Mammary epithelial cell (primary cell): ENCODE measurements at regions not wholly inside any gene's neighbourhood (a gene's known extent, or its start where the extent isn't known, plus 50 kb on each side); places are given as distances from the start of the nearest gene placed in this dataset.

Experiments used
- CTCF ChIP-seq, 2 donors: IDR thresholded peaks in 1 of 2; conservative IDR thresholded peaks in 1 of 2; 2 replicates each; pipeline ENCODE4 v1.5.1; 2011 to 2012; ENCODE audit warnings: inconsistent platforms in 2 of 2, low read length in 2 of 2, mild to moderate bottlenecking in 2 of 2, control low read depth in 1 of 2, low read depth in 1 of 2; ENCODE audit not compliant: insufficient read depth in 1 of 2; ENCODE audit errors: extremely low read depth in 1 of 2
- EZH2 ChIP-seq: IDR thresholded peaks from 2 replicates; pipeline ENCODE4 v1.6.1; 2012; ENCODE audit warnings: low read length, inconsistent platforms, borderline replicate concordance

- TF ChIP-seq CTCF (conservative IDR thresholded peaks at IDR 0.05 in 1 of 2, IDR thresholded peaks at IDR 0.05 in 1 of 2; ENCODE audit: extremely low read depth in 1 of 2, insufficient read depth in 1 of 2, low read depth in 1 of 2, low read length in 2 of 2) (no peak), EZH2 (no peak)
Observed at GRCh38 chr4:45438047-45438446, 685.8 kb downstream of the GABRG1 start.
